Smooth muscle cell of the brain vasculature (primary cell): ENCODE measurements at regions not wholly inside any gene's neighbourhood (a gene's known extent, or its start where the extent isn't known, plus 50 kb on each side); places are given as distances from the start of the nearest gene placed in this dataset.

Experiments used
- DNase-seq: peaks from one replicate; pipeline ENCODE4 v3.0.0-alpha.2; 2012; ENCODE audit warnings: low read depth, low spot score

- no peak for DNase-seq
Observed at GRCh38 chr3:6504347-6504746, 356.6 kb upstream of the GRM7 start.

GRCh38 chr3:6504834-6505233 lies 356.1 kb upstream of the GRM7 start:
- DNase-seq, result no peak

- no peak for DNase-seq
Observed at GRCh38 chr3:6508410-6508759, 352.5 kb upstream of the GRM7 start.

GRCh38 chr3:6509576-6509975 lies 351.3 kb upstream of the GRM7 start:
- DNase-seq, result no peak

GRCh38 chr3:6510713-6511112 lies 350.2 kb upstream of the GRM7 start:
- DNase-seq, result no peak

- DNase-seq, result no peak
Observed at GRCh38 chr3:6512172-6512800, 348.6 kb upstream of the GRM7 start.

GRCh38 chr3:6516143-6516542 lies 344.8 kb upstream of the GRM7 start:
- no peak for DNase-seq

- DNase-seq, result no peak
Observed at GRCh38 chr3:6516694-6517093, 344.2 kb upstream of the GRM7 start.

GRCh38 chr3:6518709-6519345 lies 342.1 kb upstream of the GRM7 start:
- no peak for DNase-seq

GRCh38 chr3:6521369-6522113 lies 339.4 kb upstream of the GRM7 start:
- DNase-seq, result no peak

- DNase-seq, result no peak
Observed at GRCh38 chr3:6522191-6522590, 338.7 kb upstream of the GRM7 start.

- DNase-seq, result no peak
Observed at GRCh38 chr3:6523043-6523442, 337.9 kb upstream of the GRM7 start.

- no peak for DNase-seq
Observed at GRCh38 chr3:6524479-6524878, 336.4 kb upstream of the GRM7 start.

GRCh38 chr3:6526321-6526720 lies 334.6 kb upstream of the GRM7 start:
- no peak for DNase-seq

- DNase-seq, result no peak
Observed at GRCh38 chr3:6526861-6527260, 334.1 kb upstream of the GRM7 start.

- no peak for DNase-seq
Observed at GRCh38 chr3:6528951-6529350, 332.0 kb upstream of the GRM7 start.

GRCh38 chr3:6531153-6531552 lies 329.8 kb upstream of the GRM7 start:
- no peak for DNase-seq

GRCh38 chr3:6532101-6532500 lies 328.8 kb upstream of the GRM7 start:
- no peak for DNase-seq

- DNase-seq, result no peak
Observed at GRCh38 chr3:6540981-6541380, 319.9 kb upstream of the GRM7 start.

- DNase-seq, result no peak
Observed at GRCh38 chr3:6542795-6543194, 318.1 kb upstream of the GRM7 start.

GRCh38 chr3:6549296-6549695 lies 311.6 kb upstream of the GRM7 start:
- no peak for DNase-seq

GRCh38 chr3:6551165-6551564 lies 309.8 kb upstream of the GRM7 start:
- DNase-seq, result no peak

GRCh38 chr3:6560259-6560658 lies 300.7 kb upstream of the GRM7 start:
- no peak for DNase-seq
